ENCODE measurements at regions not wholly inside any gene's neighbourhood (a gene's known extent, or its start where the extent isn't known, plus 50 kb on each side); places are given as distances from the start of the nearest gene placed in this dataset.

DNA sequence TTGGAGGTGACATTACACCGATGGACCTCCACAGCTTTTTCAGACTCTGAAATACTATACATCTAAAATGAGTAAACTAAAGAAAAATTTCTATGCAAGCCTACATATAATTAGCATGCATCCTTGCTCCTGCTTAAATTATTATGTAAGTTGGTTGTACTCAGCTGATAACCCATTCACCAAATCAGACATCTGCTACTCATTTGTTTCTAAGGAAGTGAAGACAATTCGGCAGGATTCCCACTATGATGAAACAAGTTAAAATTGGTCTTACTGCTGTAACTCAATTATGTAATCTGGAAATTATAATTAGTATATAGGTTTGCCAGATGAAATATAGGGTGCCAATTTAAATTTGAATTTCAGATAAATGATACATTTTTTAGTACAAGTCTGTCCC is 59.5 kb upstream of the FGF13 start:
- no peak overlapping the region for H3K4me3 ChIP-seq
- TF ChIP-seq, protein P1, sequence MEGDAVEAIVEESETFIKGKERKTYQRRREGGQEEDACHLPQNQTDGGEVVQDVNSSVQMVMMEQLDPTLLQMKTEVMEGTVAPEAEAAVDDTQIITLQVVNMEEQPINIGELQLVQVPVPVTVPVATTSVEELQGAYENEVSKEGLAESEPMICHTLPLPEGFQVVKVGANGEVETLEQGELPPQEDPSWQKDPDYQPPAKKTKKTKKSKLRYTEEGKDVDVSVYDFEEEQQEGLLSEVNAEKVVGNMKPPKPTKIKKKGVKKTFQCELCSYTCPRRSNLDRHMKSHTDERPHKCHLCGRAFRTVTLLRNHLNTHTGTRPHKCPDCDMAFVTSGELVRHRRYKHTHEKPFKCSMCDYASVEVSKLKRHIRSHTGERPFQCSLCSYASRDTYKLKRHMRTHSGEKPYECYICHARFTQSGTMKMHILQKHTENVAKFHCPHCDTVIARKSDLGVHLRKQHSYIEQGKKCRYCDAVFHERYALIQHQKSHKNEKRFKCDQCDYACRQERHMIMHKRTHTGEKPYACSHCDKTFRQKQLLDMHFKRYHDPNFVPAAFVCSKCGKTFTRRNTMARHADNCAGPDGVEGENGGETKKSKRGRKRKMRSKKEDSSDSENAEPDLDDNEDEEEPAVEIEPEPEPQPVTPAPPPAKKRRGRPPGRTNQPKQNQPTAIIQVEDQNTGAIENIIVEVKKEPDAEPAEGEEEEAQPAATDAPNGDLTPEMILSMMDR (IDR thresholded peaks at IDR 0.05), result no peak
- intact Hi-C loops (cut with DNase I, micrococcal nuclease), result no loop called here
- H3K4me1 ChIP-seq (ENCODE audit: low read depth), result no peaks in the 10 kb centered on the region
- ATAC-seq (no peak), DNase-seq (no peak)
- no peaks in the 10 kb centered on the region for H3K36me3 ChIP-seq (ENCODE audit: low read depth)
- H3K9me3 ChIP-seq, result no peaks in the 10 kb centered on the region

DNA sequence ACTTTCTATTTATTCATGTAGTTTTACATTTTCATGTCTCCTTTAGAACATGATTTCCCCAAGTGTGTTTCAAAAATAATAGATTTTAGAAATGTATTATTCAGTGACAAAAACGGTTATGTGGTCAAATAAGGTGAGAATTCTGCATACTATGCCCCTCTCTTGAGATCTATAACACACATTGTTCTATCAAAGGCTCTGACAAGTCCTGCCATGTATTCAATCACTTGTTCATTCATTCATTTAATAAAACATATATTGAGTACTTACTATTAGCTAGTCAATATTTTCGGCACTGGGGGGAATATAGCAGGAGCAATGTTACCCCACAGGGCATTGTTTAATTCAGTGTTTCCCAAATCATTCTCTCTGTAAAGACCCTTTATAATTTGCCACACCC is 58.4 kb upstream of the FGF13 start:
- H3K9me3 ChIP-seq, result no peaks in the 10 kb centered on the region
- DNase-seq (no peak), ATAC-seq (no peak)
- intact Hi-C loops (cut with DNase I, micrococcal nuclease), result no loop called here
- no peak overlapping the region for H3K4me3 ChIP-seq
- TF ChIP-seq, protein P1 (IDR thresholded peaks at IDR 0.05), result no peak
- H3K4me1 ChIP-seq (ENCODE audit: low read depth), result no peaks in the 10 kb centered on the region
- no peaks in the 10 kb centered on the region for H3K36me3 ChIP-seq (ENCODE audit: low read depth)

DNA sequence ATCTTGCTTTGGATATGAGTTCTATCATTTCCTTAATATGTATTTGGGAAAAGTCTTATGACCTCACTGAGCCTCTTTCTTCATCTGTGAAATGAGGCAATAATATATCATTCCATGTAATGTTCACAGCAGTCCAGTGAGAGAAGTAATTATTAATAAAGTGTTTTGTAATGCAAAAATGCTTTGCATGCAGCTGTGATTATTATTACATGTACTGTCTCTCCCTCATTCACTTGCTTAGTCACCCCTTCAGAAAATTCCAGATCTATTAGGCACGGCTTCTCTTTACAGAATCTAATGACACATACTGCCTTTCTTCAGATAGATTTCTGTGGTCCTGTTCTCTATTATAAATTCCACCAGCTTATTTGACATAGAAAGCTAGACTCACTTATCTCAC is 53.5 kb upstream of the FGF13 start:
- intact Hi-C loops (cut with DNase I, micrococcal nuclease), result no loop called here
- Histone ChIP-seq H3K4me1 (ENCODE audit: low read depth) (no peaks in the 10 kb centered on the region), H3K36me3 (ENCODE audit: low read depth) (no peaks in the 10 kb centered on the region), H3K4me3 (no peak overlapping the region), H3K9me3 (no peaks in the 10 kb centered on the region)
- ATAC-seq (no peak), DNase-seq (no peak)
- TF ChIP-seq, protein P1 (IDR thresholded peaks at IDR 0.05), result no peak

DNA sequence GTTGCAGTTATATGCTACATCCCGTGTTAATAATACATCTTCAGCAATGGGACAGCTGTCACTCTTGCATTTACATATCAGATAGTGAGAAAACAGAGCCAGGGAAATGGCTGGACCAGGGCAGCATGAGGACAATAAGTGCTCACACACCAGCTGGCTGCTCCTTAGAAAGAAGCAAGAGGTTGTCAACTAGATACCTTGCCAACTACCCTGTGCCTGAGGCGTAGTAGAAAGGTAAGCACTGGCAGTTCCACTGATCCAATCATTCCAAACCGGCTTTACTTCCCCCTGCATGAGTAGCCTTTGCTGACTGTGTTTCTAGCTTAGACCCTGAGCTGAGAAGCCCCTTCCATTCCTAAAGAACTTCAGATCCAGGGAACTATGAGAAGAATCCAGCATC is 52.2 kb upstream of the FGF13 start:
- ATAC-seq, result no peak
- intact Hi-C loops (cut with DNase I, micrococcal nuclease), result no loop called here
- Histone ChIP-seq H3K9me3 (no peaks in the 10 kb centered on the region), H3K4me1 (ENCODE audit: low read depth) (no peaks in the 10 kb centered on the region), H3K36me3 (ENCODE audit: low read depth) (no peaks in the 10 kb centered on the region), H3K4me3 (no peak overlapping the region)
- TF ChIP-seq, protein P1 (IDR thresholded peaks at IDR 0.05), result no peak
- no peak for DNase-seq

DNA sequence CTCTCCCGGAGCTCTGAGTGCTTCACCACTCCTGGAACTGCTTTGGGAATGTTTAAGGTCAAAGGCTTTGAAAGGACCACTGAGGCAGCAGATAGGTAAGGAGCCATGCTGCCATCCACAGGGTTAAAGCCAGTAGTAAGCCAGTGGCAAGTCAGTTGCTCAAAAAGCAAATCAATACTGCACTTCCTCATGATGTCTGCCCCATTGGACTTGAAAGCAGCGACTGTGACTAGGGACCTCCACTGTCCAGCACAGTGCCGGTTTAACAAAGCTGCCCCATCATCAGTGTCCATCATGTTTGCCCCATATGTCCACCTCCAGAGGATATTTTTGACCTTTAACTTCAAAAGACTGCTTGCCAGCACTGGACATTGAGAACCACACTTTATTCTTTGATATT is 49.9 kb upstream of the FGF13 start:
- TF ChIP-seq, protein P1 (IDR thresholded peaks at IDR 0.05), result no peak
- DNase-seq, result no peak
- intact Hi-C loops (cut with DNase I, micrococcal nuclease), result no loop called here
- no peaks in the 10 kb centered on the region for H3K4me1 ChIP-seq (ENCODE audit: low read depth)
- H3K36me3 ChIP-seq (ENCODE audit: low read depth), result no peaks in the 10 kb centered on the region
- no peaks in the 10 kb centered on the region for H3K9me3 ChIP-seq
- no peak overlapping the region for H3K4me3 ChIP-seq
- no peak for ATAC-seq

Measured in mucosa of descending colon (tissue), 3 donors.